Gastroesophageal sphincter (tissue), 4 donors: ENCODE measurements at regions not wholly inside any gene's neighbourhood (a gene's known extent, or its start where the extent isn't known, plus 50 kb on each side); places are given as distances from the start of the nearest gene placed in this dataset.

Experiments
- ATAC-seq: fragments of 150-250 bp; one replicate; pipeline ENCODE4 v1.9.1; 2016; ENCODE audit warnings: mild to moderate bottlenecking, moderate library complexity
- H3K27ac ChIP-seq, 4 donors: fragments of 200-600 bp; sonication (generic) in 3 of 4; 1 replicate in 3 of 4; 2 replicates in 1 of 4; pipeline ENCODE4 v1.5.1; 2016 to 2019
- H3K27me3 ChIP-seq: fragments of 200-600 bp; sonication (generic); one replicate; pipeline ENCODE4 v1.5.1; 2019
- H3K36me3 ChIP-seq, 2 donors: fragments of 200-600 bp; sonication (generic); one replicate each; pipeline ENCODE4 v1.5.1; 2019; ENCODE audit warnings: control low read depth in 1 of 2
- H3K4me1 ChIP-seq, 3 donors: fragments of 200-600 bp; sonication (generic); 1 replicate in 2 of 3; 2 replicates in 1 of 3; pipeline ENCODE4 v1.5.1; 2016 to 2019; ENCODE audit warnings: control low read depth in 2 of 3
- H3K4me3 ChIP-seq, 2 donors: fragments of 200-600 bp; sonication (generic); one replicate each; pipeline ENCODE4 v1.5.1; 2019; ENCODE audit warnings: mild to moderate bottlenecking in 1 of 2, moderate library complexity in 1 of 2
- H3K9me3 ChIP-seq, 3 donors: fragments of 200-600 bp; sonication (generic); one replicate each; pipeline ENCODE4 v1.5.1; 2017 to 2019; ENCODE audit warnings: control low read depth in 2 of 3
- CTCF ChIP-seq, 4 experiments: fragments of 200-600 bp in 2 of 4; fragments of 450-650 bp in 2 of 4; sonication (generic) in 1 of 4; IDR thresholded peaks; one replicate each; pipeline ENCODE4 v1.5.1; 2017 to 2019; ENCODE audit warnings: antibody characterized with exemption in 4 of 4, mild to moderate bottlenecking in 2 of 4, moderate library complexity in 2 of 4
- EP300 ChIP-seq: sonication (generic); formaldehyde crosslinking; IDR thresholded peaks from one replicate; pipeline ENCODE4 v1.6.1; 2017; ENCODE audit warnings: antibody characterized with exemption, mild to moderate bottlenecking
- POLR2A ChIP-seq, 2 donors: fragments of 450-650 bp; IDR thresholded peaks; one replicate each; pipeline ENCODE4 v1.6.1; 2017; ENCODE audit warnings: antibody characterized with exemption in 2 of 2, mild to moderate bottlenecking in 2 of 2, moderate library complexity in 1 of 2
- POLR2AphosphoS5 ChIP-seq: sonication (generic); formaldehyde crosslinking; IDR thresholded peaks from one replicate; pipeline ENCODE4 v1.6.1; 2017; ENCODE audit warnings: antibody characterized with exemption
- WGBS, 2 donors: methylation state at CpG; one replicate each; pipeline ENCODE4 v1.1.5; 2018; ENCODE audit warnings: low coverage in 1 of 2; 5-methylcytosine and 5-hydroxymethylcytosine counted together

- 33 to 79% methylated on average over 1 to 3 of the region's 6 CpGs for WGBS, 2 donors
- Histone ChIP-seq H3K9me3 (peaks cover 0 to 21% (median 0%) of the 10 kb centered on the region in 3 donors), H3K27me3 (no peaks in the 10 kb centered on the region), H3K4me1 (no peaks in the 10 kb centered on the region), H3K4me3 (no peak overlapping the region), H3K36me3 (no peaks in the 10 kb centered on the region), H3K27ac (no peak overlapping the region)
- no peak for ATAC-seq
- no peak for TF ChIP-seq POLR2A (IDR thresholded peaks at IDR 0.05)
- TF ChIP-seq POLR2AphosphoS5 = no peak
- TF ChIP-seq EP300 = no peak
- no peak for TF ChIP-seq CTCF (IDR thresholded peaks at IDR 0.05)
These were observed 56.4 kb upstream of the F13A1 start for GRCh38 chr6:6376845-6377244.

GRCh38 chr6:6377621-6378020 lies 57.2 kb upstream of the F13A1 start:
- TF ChIP-seq CTCF (IDR thresholded peaks at IDR 0.05) (no peak), EP300 (no peak), POLR2AphosphoS5 (no peak), POLR2A (IDR thresholded peaks at IDR 0.05) (no peak)
- ATAC-seq = no peak
- WGBS, 2 donors = 81 to 83% methylated on average over 4 to 6 of the region's 6 CpGs
- H3K36me3 ChIP-seq = no peaks in the 10 kb centered on the region
- H3K9me3 ChIP-seq = peaks cover 0 to 18% (median 0%) of the 10 kb centered on the region in 3 donors
- H3K4me3 ChIP-seq = no peak overlapping the region
- H3K27me3 ChIP-seq = no peaks in the 10 kb centered on the region
- no peaks in the 10 kb centered on the region for H3K4me1 ChIP-seq
- no peak overlapping the region for H3K27ac ChIP-seq

- Histone ChIP-seq H3K9me3 (peaks cover 0 to 3% (median 0%) of the 10 kb centered on the region in 3 donors), H3K27ac (no peak overlapping the region), H3K4me3 (no peak overlapping the region), H3K36me3 (no peaks in the 10 kb centered on the region), H3K27me3 (no peaks in the 10 kb centered on the region), H3K4me1 (no peaks in the 10 kb centered on the region)
- WGBS, 2 donors = 84 to 85% methylated on average over 5 of the region's 5 CpGs
- no peak for TF ChIP-seq POLR2A (IDR thresholded peaks at IDR 0.05)
- no peak for TF ChIP-seq EP300
- no peak for TF ChIP-seq POLR2AphosphoS5
- ATAC-seq = no peak
These were observed 59.1 kb upstream of the F13A1 start for GRCh38 chr6:6379573-6379972.

DNA sequence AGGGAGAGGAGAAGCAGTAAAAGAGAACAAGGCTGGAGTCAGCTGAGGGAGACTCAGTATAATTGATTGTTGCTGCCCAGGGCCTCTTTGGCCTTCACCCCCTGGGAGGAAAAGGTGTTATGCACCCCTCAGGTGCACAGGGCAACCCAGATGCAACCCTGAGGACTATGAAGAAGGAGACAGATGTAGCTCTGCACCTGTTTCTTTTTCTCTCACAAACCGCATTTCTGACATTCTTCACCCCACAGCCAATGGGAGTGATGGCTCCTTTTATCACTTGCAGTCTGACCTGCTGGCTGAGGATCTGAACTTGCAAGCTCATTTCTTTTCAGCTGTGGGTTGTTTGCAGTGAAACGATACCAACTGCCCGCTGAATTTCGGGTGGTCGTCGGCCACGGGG lies 64.1 kb upstream of the F13A1 start:
- ATAC-seq = no peak
- WGBS, 2 donors = 60 to 92% methylated on average over 1 to 5 of the region's 7 CpGs

DNA sequence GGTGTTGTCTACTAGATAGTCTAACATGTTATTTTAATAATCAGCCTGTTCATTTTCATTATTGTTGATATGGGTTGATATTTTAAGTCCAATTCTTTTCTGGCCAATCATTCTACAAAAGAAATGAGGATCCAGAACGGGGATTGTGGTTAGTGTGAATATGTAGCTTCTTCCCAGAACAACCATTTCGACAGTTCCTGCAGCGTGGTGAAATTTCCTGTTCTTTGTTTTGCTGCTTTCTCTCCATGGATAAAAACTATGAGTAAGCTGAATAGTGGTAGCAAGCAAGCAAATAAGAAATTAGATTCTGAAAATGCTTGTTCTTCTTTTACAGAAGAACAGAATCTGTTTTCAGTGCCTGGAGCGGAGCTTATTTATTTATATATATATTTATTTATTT lies 65.5 kb upstream of the F13A1 start:
- ATAC-seq = no peak
- no peaks in the 10 kb centered on the region for H3K36me3 ChIP-seq
- H3K27ac ChIP-seq = no peak overlapping the region
- H3K4me3 ChIP-seq = no peak overlapping the region
- no peaks in the 10 kb centered on the region for H3K9me3 ChIP-seq
- WGBS, 2 donors = 60 to 71% methylated on average over 2 to 4 of the region's 4 CpGs
- no peaks in the 10 kb centered on the region for H3K27me3 ChIP-seq
- no peak for TF ChIP-seq CTCF (IDR thresholded peaks at IDR 0.05)
- TF ChIP-seq POLR2AphosphoS5 = no peak
- no peak for TF ChIP-seq POLR2A (IDR thresholded peaks at IDR 0.05)
- no peak for TF ChIP-seq EP300
- no peaks in the 10 kb centered on the region for H3K4me1 ChIP-seq

More for the DNA sequence above, 64.1 kb upstream of the F13A1 start:
- Histone ChIP-seq H3K4me1 (no peaks in the 10 kb centered on the region), H3K36me3 (no peaks in the 10 kb centered on the region), H3K4me3 (no peak overlapping the region), H3K27me3 (no peaks in the 10 kb centered on the region), H3K9me3 (no peaks in the 10 kb centered on the region), H3K27ac (no peak overlapping the region)
- TF ChIP-seq CTCF (IDR thresholded peaks at IDR 0.05) = no peak
- TF ChIP-seq EP300 = no peak
- TF ChIP-seq POLR2A (IDR thresholded peaks at IDR 0.05) = no peak
- no peak for TF ChIP-seq POLR2AphosphoS5
